Adipocyte (in vitro differentiated cells): ENCODE measurements at regions not wholly inside any gene's neighbourhood (a gene's known extent, or its start where the extent isn't known, plus 50 kb on each side); places are given as distances from the start of the nearest gene placed in this dataset.

ENCODE experiments used
- DNase-seq: peaks from one replicate; pipeline ENCODE4 v3.0.0-alpha.2; 2015; ENCODE audit warnings: low read depth
- H3K27me3 ChIP-seq: replicated peaks from 2 replicates; pipeline ENCODE4 v1.7.0; 2013; ENCODE audit warnings: mild to moderate bottlenecking, low read length, moderate library complexity; ENCODE audit not compliant: control insufficient read depth, insufficient read depth
- H3K36me3 ChIP-seq: 2 replicates; pipeline ENCODE4 v1.7.0; 2013; ENCODE audit warnings: low read length, mild to moderate bottlenecking, moderate library complexity; ENCODE audit not compliant: control insufficient read depth, insufficient read depth, severe bottlenecking
- H3K4me1 ChIP-seq: 2 replicates; pipeline ENCODE4 v1.7.0; 2013; ENCODE audit warnings: mild to moderate bottlenecking, low read length, moderate library complexity; ENCODE audit not compliant: control insufficient read depth, insufficient read depth
- H3K4me3 ChIP-seq: 2 replicates; pipeline ENCODE4 v1.7.0; 2013; ENCODE audit warnings: mild to moderate bottlenecking, low read length, moderate library complexity
- H3K9ac ChIP-seq: 2 replicates; pipeline ENCODE4 v1.7.0; 2013; ENCODE audit warnings: mild to moderate bottlenecking, low read length, moderate library complexity
- H3K9me3 ChIP-seq: 2 replicates; pipeline ENCODE4 v1.7.0; 2013; ENCODE audit warnings: mild to moderate bottlenecking, low read length, moderate library complexity; ENCODE audit not compliant: control insufficient read depth

- no peaks in the 10 kb centered on the region for H3K9me3 ChIP-seq
- no peak for DNase-seq
- no peak overlapping the region for H3K4me3 ChIP-seq
Measured at GRCh38 chr10:7477538-7478334, 66.9 kb upstream of the SFMBT2 start.

GRCh38 chr10:7475939-7476338 lies 65.1 kb upstream of the SFMBT2 start:
- H3K36me3 ChIP-seq = no peaks in the 10 kb centered on the region

More at GRCh38 chr10:7477538-7478334, 66.9 kb upstream of the SFMBT2 start:
- Histone ChIP-seq H3K9ac (no peak overlapping the region), H3K27me3 (peaks cover 14% of the 10 kb centered on the region), H3K4me1 (peaks cover 7% of the 10 kb centered on the region), H3K36me3 (no peaks in the 10 kb centered on the region)

GRCh38 chr10:7475046-7475911 lies 64.4 kb upstream of the SFMBT2 start:
- Histone ChIP-seq H3K27me3 (peaks cover 7% of the 10 kb centered on the region), H3K9me3 (no peaks in the 10 kb centered on the region), H3K9ac (no peak overlapping the region), H3K4me1 (peaks cover 7% of the 10 kb centered on the region), H3K4me3 (no peak overlapping the region), H3K36me3 (no peaks in the 10 kb centered on the region)
- no peak for DNase-seq

More at GRCh38 chr10:7475939-7476338, 65.1 kb upstream of the SFMBT2 start:
- no peak for DNase-seq
- Histone ChIP-seq H3K27me3 (peaks cover 13% of the 10 kb centered on the region), H3K9me3 (no peaks in the 10 kb centered on the region), H3K9ac (no peak overlapping the region), H3K4me3 (no peak overlapping the region), H3K4me1 (peaks cover 7% of the 10 kb centered on the region)

GRCh38 chr10:7474388-7474787 lies 63.6 kb upstream of the SFMBT2 start:
- peaks cover 3% of the 10 kb centered on the region for H3K27me3 ChIP-seq
- no peak overlapping the region for H3K4me3 ChIP-seq

GRCh38 chr10:7473474-7473873 lies 62.6 kb upstream of the SFMBT2 start:
- H3K4me1 ChIP-seq = peaks cover 5% of the 10 kb centered on the region
- DNase-seq = no peak
- H3K9ac ChIP-seq = no peak overlapping the region
- H3K4me3 ChIP-seq = no peak overlapping the region
- H3K36me3 ChIP-seq = no peaks in the 10 kb centered on the region
- peaks cover 3% of the 10 kb centered on the region for H3K27me3 ChIP-seq
- no peaks in the 10 kb centered on the region for H3K9me3 ChIP-seq

More at GRCh38 chr10:7474388-7474787, 63.6 kb upstream of the SFMBT2 start:
- Histone ChIP-seq H3K9me3 (no peaks in the 10 kb centered on the region), H3K4me1 (peaks cover 7% of the 10 kb centered on the region), H3K9ac (no peak overlapping the region), H3K36me3 (no peaks in the 10 kb centered on the region)
- DNase-seq = no peak

- H3K9ac ChIP-seq = no peak overlapping the region
- no peaks in the 10 kb centered on the region for H3K36me3 ChIP-seq
- H3K4me3 ChIP-seq = no peak overlapping the region
Measured at GRCh38 chr10:7471720-7472367, 61.0 kb upstream of the SFMBT2 start.

GRCh38 chr10:7470371-7470770 lies 59.5 kb upstream of the SFMBT2 start:
- no peak for DNase-seq
- Histone ChIP-seq H3K4me3 (no peak overlapping the region), H3K4me1 (peaks cover 3% of the 10 kb centered on the region), H3K9me3 (no peaks in the 10 kb centered on the region), H3K9ac (no peak overlapping the region), H3K27me3 (peaks cover 3% of the 10 kb centered on the region), H3K36me3 (no peaks in the 10 kb centered on the region)

More at GRCh38 chr10:7471720-7472367, 61.0 kb upstream of the SFMBT2 start:
- Histone ChIP-seq H3K4me1 (peaks cover 3% of the 10 kb centered on the region), H3K27me3 (peaks cover 3% of the 10 kb centered on the region), H3K9me3 (no peaks in the 10 kb centered on the region)
- DNase-seq = no peak

GRCh38 chr10:7467031-7467667 lies 56.3 kb upstream of the SFMBT2 start:
- no peak for DNase-seq
- H3K4me3 ChIP-seq = no peak overlapping the region
- no peaks in the 10 kb centered on the region for H3K9me3 ChIP-seq
- H3K4me1 ChIP-seq = peaks cover 4% of the 10 kb centered on the region
- peaks cover 3% of the 10 kb centered on the region for H3K27me3 ChIP-seq
- no peaks in the 10 kb centered on the region for H3K36me3 ChIP-seq
- no peak overlapping the region for H3K9ac ChIP-seq

- Histone ChIP-seq H3K4me3 (no peak overlapping the region), H3K9ac (no peak overlapping the region), H3K4me1 (peaks cover 4% of the 10 kb centered on the region), H3K36me3 (no peaks in the 10 kb centered on the region), H3K27me3 (no peaks in the 10 kb centered on the region), H3K9me3 (no peaks in the 10 kb centered on the region)
- DNase-seq = no peak
Measured at GRCh38 chr10:7464691-7465090, 53.9 kb upstream of the SFMBT2 start.
